ENCODE measurements at regions not wholly inside any gene's neighbourhood (a gene's known extent, or its start where the extent isn't known, plus 50 kb on each side); places are given as distances from the start of the nearest gene placed in this dataset.

DNA sequence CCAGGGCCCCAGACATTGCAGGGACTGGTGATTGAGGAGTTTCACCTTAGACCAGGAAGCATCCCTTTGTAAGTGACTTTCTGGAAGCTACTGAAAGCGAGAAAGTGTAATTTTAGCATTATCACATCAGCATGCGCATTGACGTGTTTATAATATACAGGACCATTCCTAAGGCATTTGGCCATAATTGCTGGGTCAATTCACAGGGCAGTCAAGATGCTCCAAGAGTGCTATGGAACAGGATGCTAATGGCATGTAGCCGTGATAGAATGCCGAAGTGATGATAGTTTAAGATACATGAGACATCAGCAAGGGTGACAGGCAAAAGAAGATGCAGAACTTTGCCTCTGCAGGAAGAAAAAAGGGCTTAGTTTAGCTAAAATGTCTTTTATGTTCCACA is 347.6 kb upstream of the NBEA start:
- TF ChIP-seq, protein P1, sequence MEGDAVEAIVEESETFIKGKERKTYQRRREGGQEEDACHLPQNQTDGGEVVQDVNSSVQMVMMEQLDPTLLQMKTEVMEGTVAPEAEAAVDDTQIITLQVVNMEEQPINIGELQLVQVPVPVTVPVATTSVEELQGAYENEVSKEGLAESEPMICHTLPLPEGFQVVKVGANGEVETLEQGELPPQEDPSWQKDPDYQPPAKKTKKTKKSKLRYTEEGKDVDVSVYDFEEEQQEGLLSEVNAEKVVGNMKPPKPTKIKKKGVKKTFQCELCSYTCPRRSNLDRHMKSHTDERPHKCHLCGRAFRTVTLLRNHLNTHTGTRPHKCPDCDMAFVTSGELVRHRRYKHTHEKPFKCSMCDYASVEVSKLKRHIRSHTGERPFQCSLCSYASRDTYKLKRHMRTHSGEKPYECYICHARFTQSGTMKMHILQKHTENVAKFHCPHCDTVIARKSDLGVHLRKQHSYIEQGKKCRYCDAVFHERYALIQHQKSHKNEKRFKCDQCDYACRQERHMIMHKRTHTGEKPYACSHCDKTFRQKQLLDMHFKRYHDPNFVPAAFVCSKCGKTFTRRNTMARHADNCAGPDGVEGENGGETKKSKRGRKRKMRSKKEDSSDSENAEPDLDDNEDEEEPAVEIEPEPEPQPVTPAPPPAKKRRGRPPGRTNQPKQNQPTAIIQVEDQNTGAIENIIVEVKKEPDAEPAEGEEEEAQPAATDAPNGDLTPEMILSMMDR (conservative IDR thresholded peaks at IDR 0.05; ENCODE audit: low read length): no peak
- TF ChIP-seq EZH2phosphoT487 (IDR thresholded peaks at IDR 0.05; ENCODE audit: borderline replicate concordance): no peak
